ENCODE measurements at regions not wholly inside any gene's neighbourhood (a gene's known extent, or its start where the extent isn't known, plus 50 kb on each side); places are given as distances from the start of the nearest gene placed in this dataset.

GRCh38 chr1:29944253-29944905, 708.1 kb downstream of the PTPRU start:
- TF ChIP-seq, protein P1, sequence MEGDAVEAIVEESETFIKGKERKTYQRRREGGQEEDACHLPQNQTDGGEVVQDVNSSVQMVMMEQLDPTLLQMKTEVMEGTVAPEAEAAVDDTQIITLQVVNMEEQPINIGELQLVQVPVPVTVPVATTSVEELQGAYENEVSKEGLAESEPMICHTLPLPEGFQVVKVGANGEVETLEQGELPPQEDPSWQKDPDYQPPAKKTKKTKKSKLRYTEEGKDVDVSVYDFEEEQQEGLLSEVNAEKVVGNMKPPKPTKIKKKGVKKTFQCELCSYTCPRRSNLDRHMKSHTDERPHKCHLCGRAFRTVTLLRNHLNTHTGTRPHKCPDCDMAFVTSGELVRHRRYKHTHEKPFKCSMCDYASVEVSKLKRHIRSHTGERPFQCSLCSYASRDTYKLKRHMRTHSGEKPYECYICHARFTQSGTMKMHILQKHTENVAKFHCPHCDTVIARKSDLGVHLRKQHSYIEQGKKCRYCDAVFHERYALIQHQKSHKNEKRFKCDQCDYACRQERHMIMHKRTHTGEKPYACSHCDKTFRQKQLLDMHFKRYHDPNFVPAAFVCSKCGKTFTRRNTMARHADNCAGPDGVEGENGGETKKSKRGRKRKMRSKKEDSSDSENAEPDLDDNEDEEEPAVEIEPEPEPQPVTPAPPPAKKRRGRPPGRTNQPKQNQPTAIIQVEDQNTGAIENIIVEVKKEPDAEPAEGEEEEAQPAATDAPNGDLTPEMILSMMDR (IDR thresholded peaks at IDR 0.05): no peak
- TF ChIP-seq POLR2A (IDR thresholded peaks at IDR 0.05): no peak
- no peak for TF ChIP-seq POLR2AphosphoS5 (IDR thresholded peaks at IDR 0.05)
- TF ChIP-seq EP300 (IDR thresholded peaks at IDR 0.05): no peak
